ENCODE measurements at regions not wholly inside any gene's neighbourhood (a gene's known extent, or its start where the extent isn't known, plus 50 kb on each side); places are given as distances from the start of the nearest gene placed in this dataset.

- TF ChIP-seq CTCF (IDR thresholded peaks at IDR 0.05) (no peak), POLR2A (IDR thresholded peaks at IDR 0.05) (no peak)
Measured at GRCh38 chr5:110007101-110007500, 317.4 kb downstream of the MAN2A1 start.
